EL (cell line): ENCODE measurements at regions not wholly inside any gene's neighbourhood (a gene's known extent, or its start where the extent isn't known, plus 50 kb on each side); places are given as distances from the start of the nearest gene placed in this dataset.
"Not testable (repeated sequence)": the region's sequence is repeated elsewhere in the genome, so short reads cannot be mapped to it uniquely, and the experiment has no call there.

Experiments used
- DNase-seq: peaks from one replicate; pipeline ENCODE4 v3.0.0-alpha.2; 2016

DNA sequence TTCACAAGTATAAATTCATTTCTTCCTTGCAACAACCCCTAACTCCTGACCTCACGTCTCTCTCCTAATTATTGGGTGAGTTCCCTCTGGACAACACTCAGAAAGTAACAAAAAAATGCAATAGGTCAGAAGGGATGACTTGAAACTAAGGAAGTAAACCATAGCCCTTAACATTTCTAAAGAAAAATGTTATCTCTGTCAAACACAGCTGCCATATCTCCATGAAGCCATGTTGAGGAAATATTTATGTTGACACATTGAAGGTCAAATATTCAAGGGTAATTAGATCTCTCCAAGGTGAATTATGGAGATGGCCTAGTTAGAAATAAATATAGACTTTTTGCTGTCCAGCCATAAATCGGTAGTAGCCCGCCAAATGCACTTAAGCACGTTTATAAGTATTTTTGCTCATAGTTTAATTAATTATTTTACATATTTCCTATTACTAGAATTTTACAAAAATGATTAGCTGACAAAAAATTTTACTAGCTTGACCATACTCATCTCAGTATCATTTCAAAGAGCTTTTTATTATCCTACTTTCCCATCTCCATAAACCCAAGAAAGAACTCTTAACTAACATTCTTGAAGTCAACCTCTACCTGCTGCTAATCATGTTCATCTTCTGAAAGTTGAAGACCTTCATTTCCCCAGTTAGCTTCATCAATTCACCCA lies 160.1 kb upstream of the PKN2 start:
- no peak for DNase-seq

DNA sequence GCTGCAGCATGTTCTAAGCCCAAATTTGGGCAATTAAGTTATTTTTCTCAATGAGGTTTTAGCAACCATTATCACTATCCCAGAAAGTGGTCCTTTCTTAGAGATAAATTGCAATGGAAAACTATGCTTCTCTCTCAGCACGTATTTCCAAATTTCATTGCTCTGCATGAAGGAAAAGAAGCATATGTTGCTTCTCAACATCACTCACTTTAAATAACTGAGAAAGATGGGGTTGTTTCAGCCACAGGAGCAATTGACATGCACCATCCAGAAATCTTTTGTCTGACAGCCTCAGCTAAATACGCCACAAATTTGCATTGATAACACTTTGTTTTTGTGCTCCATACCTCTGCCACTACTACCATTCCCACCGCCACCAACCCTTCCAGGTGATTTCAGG lies 157.6 kb upstream of the PKN2 start:
- DNase-seq = no peak

DNA sequence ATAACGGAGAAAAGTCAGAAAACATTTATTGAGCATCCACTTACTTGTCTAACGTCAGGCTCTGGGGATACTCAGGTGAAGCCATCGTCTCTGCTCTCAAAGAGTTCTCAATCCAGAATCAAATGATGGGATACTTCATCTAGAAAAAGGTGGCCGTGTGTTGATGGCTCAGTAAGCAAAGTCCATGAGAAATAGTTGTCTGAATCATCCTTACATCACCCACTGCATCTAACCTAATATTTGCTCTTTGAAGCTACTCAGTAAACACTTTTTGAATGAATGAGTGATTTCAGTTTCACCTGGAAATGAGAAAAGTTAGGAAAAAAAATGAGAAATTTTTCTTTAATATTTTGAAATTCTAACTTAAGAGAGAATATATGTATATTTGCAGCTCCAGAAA lies 155.3 kb upstream of the PKN2 start:
- no peak for DNase-seq

GRCh38 chr1:88529581-88529980 lies 154.5 kb upstream of the PKN2 start:
- no peak for DNase-seq

DNA sequence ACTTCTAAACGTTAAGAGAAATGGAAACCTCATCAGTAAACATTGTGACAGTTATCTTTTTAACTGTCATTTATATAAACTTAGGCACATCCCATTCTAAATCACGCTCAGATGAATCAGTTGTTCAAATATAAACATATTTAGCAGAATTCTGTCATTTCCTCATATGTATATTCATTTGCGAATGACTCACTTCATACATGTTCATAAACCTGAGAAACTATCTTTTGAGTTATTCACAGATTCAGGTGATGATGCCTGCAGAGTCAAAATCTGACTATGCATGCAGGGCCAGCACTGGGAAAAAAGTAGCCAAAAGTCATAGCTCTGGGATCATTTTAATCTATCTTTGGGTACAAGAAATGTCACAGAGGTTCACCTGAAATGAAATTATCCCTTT lies 153.8 kb upstream of the PKN2 start:
- DNase-seq = no peak

DNA sequence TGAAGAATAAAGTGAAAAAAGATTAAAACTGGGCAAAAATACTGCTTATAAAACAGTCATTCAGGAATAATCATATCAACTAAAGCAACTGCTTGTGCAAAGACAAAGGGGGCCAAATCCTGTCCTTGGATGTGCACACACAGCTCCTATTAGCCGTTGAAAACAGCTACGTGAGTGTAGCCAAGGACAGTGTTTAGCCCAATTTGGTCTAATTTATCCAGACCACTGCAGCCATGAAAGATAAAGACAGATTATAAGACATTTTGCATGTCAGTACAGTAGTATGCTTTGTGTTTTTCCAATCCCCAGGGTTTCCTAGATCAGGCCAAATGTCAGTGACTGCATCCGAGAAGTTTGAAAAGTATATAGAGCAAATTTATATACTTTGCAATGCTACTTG lies 146.3 kb upstream of the PKN2 start:
- DNase-seq = no peak

DNA sequence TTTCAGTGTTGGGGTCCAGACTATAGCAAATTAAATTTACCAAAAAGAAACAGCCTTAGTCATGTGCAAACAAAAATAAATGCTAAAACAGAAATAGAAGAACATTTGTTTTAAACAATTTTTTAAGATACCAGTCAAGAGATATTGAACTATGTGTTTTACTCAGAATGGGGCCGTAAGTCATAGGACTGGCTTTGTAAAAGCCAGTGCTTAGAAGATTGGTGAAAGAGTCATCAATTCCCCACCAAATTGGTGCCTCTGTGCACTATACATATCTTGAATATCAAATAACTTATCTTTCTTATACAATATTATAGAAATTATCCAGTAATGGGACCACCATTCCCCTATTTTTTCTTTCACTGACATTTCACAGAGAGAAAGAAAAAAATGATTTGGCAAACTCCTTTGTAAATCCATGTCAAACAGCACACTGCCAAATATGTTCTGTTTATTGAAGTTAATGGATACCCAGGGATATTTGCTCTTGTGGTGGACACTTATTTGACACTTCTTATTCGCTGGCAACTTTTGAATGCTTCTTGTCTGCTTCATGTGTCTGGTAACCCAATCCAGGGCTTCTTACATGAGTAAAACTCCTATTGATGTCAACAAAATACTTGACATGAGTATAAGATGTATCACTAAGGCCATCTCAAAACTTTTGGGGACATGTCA lies 145.7 kb upstream of the PKN2 start:
- DNase-seq = no peak

- no peak for DNase-seq
Observed at GRCh38 chr1:88540255-88540654, 143.8 kb upstream of the PKN2 start.

- DNase-seq = no peak
Observed at GRCh38 chr1:88541596-88541995, 142.5 kb upstream of the PKN2 start.

GRCh38 chr1:88544195-88544594 lies 139.9 kb upstream of the PKN2 start:
- DNase-seq = no peak

DNA sequence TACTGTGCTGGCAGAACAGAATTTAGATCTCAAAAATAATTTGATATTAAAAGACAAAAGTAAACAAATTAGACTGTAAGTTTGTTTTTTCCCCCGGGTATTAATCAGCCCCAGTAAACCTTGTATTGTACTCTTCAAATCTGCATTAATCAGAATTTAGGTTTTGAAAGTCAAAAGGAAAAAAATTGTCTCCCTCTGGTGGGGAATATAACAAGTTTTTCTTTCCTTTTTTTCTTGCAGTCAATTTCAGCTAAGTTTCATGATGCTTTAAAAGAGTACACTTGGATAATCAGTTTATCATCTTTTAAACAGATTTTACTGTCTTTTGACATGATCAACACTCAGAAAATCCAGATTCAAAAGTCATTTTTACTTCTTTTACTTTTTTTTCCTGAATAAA lies 134.5 kb upstream of the PKN2 start:
- no peak for DNase-seq

DNA sequence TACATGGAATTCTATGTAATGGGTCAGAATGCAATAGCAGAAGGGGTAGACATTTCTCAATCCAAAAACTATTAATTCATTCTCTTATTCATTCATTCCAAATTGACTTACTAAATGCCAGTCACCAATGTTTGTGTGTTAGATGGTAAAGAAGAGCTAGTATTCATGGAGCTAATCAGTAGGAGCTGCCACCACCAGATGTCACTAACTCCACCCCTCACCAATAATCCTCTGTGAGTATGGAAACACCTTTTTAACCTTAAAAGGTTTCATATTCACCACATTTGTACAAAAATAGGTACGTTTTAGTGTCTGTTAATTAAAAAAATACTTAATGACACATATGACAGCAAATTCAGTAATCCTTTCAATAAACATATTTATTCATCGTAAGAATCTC lies 131.8 kb upstream of the PKN2 start:
- no peak for DNase-seq

DNA sequence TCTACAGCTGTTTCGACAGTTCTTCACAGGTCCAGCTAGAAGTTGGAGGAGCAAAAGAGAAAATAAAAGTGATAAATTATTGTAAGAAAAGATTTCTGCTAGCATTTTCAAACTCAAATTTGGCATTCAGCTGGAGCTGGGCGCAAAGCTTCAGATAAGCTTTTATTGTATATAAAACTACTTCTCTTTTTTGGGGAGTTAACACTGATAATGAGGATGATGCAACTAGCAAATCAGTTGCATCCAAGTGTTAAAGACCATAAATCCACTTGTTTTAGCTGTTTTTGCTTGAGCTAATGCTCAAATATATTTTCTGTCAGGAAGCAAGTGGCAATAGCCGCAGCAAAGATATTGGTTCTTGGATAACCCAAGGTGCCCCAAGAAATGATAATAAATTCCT lies 127.1 kb upstream of the PKN2 start:
- no peak for DNase-seq

- no peak for DNase-seq
Observed at GRCh38 chr1:88560621-88561020, 123.5 kb upstream of the PKN2 start.

GRCh38 chr1:88562991-88563390 lies 121.1 kb upstream of the PKN2 start:
- DNase-seq = no peak

DNA sequence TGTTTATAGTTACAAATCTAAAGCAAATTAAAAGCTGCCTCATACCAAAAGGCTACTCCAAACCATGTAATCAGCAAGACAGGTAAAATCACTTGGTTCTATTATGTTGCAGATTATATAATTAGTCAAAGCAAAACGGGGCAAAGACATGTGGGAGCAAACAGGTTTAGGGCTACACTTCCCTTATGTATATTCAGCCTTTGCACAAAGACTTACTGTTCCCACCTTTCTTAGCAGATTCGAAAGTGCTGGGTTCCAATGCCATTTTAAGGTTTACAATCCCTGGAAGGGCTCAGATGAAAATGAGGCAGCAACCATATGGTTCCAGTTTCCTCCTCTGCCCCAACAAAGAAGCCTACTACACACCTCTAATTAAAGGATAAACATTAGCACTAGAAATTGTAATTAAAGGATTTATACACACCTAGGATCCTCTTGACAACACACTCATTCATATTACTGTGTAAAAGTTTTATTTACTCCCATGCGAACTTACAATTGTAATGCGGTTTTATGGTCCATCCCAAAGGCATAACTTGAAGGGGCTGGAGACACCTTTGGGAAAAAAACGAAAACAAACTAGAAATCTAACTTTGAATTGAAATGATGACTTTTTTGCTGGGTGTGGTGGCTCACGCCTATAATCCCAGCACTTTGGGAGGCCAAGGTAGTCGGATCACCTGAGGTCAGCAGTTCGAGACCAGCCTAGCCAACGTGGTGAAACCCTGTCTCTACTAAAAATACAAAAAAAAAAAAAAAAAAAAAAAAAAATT lies 117.3 kb upstream of the PKN2 start:
- DNase-seq = no peak

GRCh38 chr1:88571506-88571905 lies 112.6 kb upstream of the PKN2 start:
- DNase-seq = no peak

- no peak for DNase-seq
Observed at GRCh38 chr1:88579598-88579997, 104.5 kb upstream of the PKN2 start.

DNA sequence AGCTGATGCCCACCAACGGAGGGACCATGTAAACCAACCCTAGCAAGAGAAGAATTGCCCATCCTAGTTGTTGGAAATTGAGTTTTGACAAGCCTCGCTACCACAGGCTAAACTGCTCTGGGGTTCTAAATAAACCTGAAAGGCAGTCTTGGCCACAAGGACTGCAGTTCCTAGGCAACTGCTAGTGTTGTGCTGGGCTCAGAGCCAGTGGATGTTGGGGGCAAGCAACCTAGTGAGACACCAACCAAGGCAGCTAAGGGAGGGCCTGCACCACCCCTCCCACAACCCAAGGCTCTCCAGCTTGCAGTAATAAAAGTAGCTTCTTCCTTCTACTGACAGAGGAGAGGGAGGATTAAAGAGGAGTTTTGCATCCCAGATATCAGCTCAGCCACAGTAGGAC lies 102.4 kb upstream of the PKN2 start:
- DNase-seq = no peak

DNA sequence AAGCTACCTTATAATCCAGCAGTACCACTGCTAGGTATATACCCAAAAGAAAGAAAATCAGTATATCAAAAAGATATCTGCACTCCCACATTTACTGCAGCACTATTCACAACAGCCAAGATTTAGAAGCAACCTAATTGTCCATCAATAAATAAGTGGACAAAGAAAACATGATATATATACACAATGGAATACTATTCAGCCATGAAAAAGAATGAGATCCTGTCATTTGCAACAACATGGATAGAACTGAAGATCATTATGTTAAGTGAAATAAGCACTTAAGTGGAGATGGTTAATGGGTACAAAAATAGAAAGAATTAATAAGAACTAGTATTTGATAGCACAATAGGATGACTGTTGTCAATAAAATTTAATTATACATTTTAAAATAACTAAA lies 90.7 kb upstream of the PKN2 start:
- no peak for DNase-seq

GRCh38 chr1:88595355-88596002 lies 88.6 kb upstream of the PKN2 start:
- DNase-seq = peak; percentile 69

DNA sequence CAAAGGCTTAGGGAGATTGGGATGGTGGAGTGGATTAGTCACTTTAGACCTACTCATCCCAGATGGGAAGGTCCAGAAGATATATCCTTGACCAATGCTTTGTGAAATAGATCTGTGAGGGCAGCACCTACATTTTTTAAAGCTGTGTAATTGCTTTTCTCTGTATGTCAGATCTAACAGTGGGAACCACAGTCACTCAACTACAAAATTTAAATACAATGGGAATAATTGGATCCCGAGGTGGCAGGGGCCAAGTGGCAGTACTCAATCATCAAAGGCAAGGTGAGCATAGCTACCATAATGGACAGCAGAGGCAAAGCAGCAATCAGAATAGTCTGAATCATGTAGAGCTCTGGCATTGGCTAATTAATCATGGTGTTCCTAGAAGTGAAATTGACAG lies 86.1 kb upstream of the PKN2 start:
- not testable (repeated sequence) for DNase-seq

DNA sequence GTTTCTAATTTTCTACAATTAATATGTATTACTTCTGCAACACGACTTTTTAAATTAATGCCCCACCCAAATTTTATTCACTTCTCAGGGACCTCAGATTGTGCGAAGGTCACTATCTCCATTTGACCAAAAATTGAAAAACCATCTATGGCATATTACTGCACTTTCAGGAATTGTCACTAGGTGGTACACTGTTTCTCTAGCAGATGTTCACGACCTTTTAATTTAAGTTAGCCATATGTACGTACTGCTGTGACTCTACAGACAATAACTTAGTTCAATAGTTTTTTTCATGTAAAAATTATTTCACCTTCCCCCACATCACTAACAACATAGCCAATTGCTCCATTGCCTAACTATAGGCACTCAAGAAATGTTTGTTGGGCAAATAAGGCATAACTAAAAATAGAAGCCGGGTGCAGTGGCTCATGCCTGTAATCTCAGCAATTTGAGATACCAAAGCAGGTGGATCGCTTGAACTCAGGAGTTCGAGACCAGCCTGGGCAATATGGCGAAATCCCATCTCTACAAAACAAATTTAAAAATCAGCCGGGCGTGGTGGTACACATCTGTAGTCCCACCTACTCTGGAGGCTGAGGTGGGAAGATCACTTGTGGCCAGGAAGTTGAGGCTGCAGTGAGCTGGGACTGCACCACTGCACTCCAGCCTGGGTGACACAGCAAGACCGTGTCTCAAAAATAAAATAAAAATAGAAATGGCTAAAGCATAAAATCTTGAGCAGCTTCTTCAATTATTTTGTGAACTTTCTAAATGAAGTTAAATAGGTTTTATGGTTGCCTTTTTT lies 75.7 kb upstream of the PKN2 start:
- DNase-seq = peak; percentile 29
